GM19463 (cell line): ENCODE measurements at regions not wholly inside any gene's neighbourhood (a gene's known extent, or its start where the extent isn't known, plus 50 kb on each side); places are given as distances from the start of the nearest gene placed in this dataset.
"Not testable (repeated sequence)": the region's sequence is repeated elsewhere in the genome, so short reads cannot be mapped to it uniquely, and the experiment has no call there.

Experiments used
- ATAC-seq: cut with Tn5 transposase; IDR thresholded peaks from one replicate; pipeline ENCODE4 v1.9.1; 2021; ENCODE audit warnings: mild to moderate bottlenecking, moderate library complexity; ENCODE audit not compliant: unreplicated experiment

DNA sequence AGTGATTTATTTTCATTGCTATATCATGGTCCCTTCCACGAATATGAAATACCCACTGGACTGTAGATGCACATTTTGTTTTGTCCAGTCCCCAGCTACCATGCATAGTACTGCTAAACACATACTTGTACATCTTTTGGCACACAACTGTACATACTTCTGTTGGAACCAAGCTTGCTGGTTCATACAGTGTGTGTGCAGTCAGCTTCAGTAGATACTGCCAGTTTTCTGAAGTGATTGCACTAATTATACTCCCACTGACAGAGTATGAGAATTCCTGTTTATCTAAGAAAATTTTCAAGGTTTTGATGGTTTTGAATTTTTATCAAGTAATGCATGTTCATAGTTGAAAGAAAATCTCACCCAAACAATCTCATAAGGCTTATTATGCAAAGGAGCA lies 100.7 kb upstream of the LMCD1 start:
- ATAC-seq = no peak

DNA sequence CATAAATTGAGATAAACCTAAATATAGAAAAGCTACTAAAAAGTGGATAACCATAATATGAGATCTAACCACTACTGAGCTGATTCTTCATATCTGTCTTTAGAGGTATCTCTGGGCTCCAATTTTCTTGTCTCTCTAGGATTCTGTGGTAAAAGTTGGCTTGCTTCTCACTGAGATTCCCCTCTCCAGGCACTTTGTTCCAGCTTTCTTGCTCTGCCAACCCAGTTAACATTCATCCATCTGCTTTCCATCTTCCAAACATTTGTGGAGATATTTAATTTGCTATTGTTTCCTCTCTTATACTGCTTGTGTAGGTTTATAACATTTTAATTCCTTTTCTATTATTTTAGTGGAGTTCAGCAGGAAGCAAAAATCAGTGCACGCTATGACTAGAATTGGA lies 97.6 kb upstream of the LMCD1 start:
- no peak for ATAC-seq

DNA sequence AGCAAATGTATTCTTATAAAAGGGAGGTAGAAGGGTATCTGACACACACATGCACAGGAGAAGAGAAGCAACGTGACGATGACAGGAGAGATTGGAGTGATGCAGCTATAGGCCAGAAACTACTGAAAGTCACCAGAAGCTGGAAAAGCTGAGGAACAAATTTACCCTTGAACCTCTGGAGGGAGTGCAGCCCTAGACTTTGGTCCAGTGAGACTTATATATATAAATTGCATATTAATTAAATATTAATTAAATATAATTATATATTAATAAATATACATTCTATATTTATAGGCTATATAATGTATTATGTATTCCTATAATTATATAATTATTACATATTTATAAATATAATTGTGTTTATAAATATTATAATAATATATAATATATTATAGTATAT lies 96.5 kb upstream of the LMCD1 start:
- no peak for ATAC-seq

- ATAC-seq = no peak
Observed at GRCh38 chr3:8406479-8406878, 95.1 kb upstream of the LMCD1 start.

DNA sequence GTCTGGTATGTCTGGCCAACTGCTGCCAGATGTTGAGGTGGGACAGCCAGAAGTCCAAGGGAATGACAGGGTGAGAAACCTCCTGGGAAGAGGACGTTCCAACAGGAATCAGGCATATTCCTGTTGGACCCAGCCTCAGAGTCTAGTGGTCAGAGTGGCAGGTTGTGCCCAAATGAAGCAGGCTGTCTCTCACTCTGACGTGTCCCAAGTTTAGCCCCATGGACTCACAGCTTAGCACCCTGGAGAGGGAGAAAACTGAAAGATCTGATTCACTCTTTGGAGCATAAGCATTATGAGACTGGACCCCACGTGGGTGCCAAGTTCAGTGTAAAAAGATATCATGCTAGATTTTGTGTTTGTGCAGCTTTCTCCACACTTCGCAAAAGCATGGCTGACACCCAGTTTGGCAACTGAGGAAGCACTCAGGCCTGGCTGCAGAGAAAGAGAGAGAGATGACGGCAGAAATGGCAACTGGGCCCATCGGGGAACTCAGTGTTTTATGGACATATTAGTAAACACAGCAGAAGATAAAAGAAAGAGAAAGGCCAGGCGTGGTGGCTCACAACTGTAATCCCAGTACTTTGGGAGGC lies 88.2 kb upstream of the LMCD1 start:
- no peak for ATAC-seq

DNA sequence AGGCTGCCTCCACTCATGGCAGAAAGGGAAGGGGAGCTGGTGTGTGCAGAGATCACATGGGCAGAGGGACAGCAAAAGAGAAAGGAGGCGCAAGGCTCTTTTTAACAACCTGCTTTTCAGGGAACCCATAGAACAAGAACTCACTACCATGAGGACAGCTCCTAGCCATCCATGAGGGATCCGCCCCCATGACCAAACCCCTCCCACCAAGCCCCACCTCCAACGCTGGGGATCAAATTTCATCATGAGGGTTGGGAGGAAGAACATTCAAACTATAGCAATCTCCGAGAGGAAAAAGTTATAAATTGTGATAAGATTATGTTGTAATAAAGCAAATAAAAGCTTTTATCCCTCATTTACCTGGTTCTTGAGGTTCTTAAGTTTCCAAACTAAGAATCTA lies 84.7 kb upstream of the LMCD1 start:
- no peak for ATAC-seq

DNA sequence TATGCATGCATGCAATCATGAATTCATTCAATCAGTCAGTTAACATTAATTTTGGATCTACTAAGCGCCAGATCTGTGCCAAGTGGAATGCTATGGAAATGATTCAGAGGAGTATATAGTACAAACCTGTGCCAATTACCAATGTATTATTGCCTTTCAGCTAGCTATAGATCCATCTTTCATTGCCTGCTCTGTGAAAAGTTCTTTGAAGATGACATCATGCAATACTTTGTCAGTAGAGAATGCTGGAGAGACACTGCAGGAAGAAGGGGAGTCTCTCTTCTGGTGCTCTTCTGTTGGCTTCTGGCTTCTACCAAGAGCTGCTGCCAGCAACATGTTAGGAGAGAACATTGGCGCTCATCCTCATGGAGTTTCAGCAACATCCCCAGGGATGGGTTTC lies 81.0 kb upstream of the LMCD1 start:
- ATAC-seq = no peak

- ATAC-seq = no peak
Observed at GRCh38 chr3:8421267-8421666, 80.4 kb upstream of the LMCD1 start.

DNA sequence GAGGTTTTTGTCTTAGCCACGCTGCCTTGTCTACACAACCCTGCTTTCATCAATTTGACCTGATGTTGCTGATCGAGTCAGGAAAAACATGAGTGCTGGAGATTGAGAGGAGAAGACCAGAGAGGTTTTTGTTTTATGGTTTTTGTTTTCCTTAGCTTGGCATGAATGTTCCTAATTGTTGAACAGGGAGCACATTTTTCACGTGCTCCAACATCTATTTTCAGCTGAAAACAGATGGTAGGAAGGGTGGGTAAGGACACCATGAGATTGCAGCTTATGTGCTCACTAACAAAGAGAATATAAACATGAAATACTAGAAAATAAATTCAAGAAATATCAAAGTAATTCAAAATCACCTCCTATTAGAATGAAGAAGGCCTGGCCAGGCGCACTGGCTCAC lies 79.9 kb upstream of the LMCD1 start:
- ATAC-seq = no peak

GRCh38 chr3:8423307-8423706 lies 78.3 kb upstream of the LMCD1 start:
- no peak for ATAC-seq

GRCh38 chr3:8424281-8424680 lies 77.3 kb upstream of the LMCD1 start:
- ATAC-seq = no peak

DNA sequence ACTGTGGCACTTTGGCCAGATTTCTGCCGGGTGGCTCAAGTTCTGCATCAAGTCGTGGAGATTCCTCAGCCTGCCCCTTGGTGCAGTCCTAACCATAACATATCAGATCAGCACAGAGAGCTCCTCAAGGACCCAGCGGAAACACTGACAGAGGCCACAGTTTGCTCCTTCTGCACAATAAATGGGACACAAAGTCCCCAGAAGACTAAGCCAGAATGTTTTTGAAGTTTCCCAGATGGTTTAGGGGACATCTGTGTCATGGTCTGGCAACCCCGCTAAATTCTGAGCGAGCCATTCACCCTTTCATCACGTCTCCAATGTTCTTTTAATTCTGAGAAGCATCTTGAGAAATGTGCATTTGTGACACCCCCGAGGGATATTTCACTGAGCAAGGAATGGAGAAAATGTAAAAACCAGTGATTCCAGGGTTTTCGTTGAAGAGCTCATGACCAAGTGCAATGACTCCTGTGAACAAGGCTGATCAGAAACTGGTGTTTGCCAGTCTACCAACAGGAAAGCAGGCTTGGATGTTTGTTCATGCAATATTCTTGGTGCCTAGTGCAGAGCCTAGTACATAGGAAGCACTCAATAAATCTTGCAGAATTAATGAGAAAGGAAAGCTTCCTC lies 64.8 kb upstream of the LMCD1 start:
- no peak for ATAC-seq

DNA sequence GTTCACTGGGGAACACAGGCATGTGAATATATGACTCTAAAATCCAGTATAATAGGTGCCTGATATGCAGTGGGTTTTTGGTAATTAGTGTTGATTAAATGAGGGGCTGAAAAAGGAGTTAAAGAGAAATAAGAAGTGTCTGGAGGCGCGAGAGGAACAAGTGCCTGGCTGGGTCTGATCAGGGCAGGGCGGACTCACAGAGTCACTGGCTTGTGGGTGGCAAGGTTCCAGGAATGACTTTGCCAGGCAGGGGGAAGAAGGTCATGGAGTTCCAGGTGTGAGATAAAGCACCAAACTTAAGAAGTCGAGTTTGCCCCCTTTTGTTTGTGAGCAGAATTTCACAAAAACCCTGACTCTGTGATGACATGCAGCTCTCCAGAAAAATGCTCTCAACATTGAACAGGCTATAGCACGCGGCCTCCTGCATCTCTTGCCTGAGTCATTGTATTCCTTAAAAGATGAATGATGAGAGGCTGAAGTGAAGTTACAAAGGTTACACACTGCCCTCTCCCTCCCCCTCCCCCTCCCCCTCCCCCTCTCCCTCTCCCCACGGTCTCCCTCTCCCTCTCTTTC lies 63.0 kb upstream of the LMCD1 start:
- no peak for ATAC-seq

DNA sequence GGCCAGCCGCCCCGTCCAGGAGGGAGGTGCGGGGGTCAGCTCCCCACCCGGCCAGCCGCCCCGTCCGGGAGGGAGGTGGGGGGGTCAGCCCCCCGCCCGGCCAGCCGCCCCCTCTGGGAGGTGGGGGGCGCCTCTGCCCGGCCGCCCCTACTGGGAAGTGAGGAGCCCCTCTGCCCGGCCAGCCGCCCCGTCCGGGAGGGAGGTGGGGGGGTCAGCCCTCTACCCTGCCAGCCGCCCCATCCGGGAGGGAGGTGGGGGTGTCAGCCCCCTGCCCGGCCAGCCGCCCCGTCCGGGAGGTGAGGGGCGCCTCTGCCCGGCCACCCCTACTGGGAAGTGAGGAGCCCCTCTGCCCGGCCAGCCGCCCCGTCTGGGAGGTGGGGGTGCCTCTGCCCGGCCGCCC lies 61.5 kb upstream of the LMCD1 start:
- not testable (repeated sequence) for ATAC-seq

DNA sequence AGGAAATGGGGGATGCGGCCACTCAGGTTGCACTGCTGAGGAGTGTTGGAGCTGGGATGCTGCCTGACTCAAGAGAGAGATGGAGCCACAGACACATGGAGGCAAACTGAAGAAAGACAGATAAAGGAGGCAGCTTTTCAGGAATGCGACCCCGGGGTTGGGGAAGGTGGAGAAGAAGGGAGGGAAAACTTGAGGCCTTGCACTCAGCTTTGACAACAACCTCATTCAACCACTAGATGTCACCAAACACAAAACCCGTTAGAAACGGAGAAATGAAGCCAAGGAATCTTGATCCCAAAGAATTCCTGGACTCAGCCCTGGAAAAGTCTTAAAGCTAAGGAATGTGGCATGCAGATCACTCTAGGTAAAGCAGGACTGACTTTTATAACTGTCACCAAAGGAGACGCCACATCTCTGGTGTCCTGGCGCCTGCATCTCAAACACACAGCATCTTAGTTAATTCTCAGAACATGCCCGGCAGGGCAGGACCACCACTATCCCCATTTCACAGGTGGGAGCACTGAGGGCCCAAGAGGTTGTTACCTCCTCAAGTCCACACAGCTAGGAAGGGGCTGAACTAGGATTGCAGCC lies 59.6 kb upstream of the LMCD1 start:
- no peak for ATAC-seq

DNA sequence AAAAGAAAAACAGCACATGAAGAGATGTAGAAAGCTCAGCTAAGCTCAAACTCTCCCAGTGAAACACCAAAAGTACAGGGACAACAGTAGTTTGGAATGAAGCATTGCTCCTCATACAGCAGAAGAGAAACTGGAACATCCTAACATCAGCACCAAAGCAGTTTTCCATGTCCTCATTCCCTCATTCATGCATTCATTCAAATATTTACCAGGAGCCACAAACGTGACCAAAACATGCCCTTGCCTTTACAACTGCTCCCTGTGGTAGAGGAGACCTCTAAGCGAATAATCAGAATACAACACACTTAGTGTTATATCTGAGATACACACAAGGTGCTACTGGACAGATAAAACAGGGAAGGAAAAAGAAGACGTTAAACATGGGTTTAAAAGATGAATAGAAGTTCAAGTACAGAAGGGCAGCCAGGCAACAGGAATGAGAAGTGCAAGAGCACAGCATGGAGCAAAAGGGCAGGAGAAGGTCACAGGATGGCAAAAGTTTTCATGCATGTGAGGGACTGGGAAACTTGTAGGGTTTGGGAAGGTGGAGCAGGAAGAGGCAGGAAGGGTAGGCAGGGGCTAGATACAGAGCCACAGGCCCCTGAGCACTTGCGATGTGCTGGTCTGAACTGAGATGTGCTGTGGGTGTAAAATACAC lies 58.5 kb upstream of the LMCD1 start:
- ATAC-seq = no peak

GRCh38 chr3:8443829-8444791 lies 57.5 kb upstream of the LMCD1 start:
- peak; percentile 88 for ATAC-seq

GRCh38 chr3:8444883-8445282 lies 56.7 kb upstream of the LMCD1 start:
- ATAC-seq = no peak

DNA sequence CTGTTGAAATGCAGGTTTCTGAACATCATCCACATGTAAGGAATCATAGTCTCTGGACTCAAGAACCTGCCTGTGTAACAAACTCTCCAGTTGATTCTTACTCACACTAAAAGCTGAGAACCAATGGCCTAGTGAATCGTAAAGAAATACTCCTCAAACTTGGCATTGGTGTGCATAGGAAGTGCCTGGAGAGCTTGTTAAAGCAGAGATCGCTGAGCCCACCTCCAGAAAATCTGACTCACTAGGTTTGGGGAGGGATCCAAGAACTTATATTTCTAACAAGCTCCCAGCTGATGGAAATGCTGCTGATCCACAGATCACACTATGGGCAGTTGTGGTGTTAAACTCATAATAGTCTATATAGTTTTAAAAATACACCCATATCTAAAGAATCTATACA lies 55.8 kb upstream of the LMCD1 start:
- ATAC-seq = no peak

DNA sequence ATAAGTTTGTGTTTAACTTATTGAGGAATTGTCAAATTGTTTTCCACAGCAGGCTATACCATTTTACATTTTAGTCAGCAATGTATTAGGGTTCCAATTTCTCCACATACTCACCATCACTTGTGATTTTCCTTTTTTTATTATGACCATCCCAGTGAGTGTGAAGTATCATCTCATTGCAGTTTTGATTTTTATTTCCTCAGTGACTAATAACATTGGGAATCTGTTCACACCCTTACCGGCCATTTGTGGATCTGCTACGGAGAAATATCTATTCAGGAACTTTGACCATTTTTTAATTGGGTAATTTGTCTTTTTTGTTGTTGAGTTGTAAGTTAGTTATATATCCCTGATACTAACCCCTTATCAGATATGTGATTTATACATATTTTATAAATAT lies 54.8 kb upstream of the LMCD1 start:
- ATAC-seq = no peak

DNA sequence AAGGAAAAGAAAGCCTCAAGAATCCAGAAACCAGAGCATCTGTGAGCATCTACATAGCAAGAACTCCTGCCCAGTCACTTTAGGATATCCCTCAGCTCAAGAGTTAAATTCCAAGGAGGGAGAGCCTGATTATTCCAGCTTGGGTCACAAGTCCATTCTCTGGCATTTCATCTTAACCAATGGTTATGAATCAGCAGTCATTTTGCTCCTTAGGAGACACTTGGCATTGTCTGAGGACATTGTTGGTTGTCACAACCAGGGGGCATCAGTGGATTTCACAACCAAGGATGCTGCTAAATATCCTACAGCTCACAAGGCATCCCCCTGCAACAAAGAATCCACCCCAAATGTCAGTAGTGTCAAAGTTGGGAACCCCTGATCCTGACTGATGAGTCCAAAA lies 51.0 kb upstream of the LMCD1 start:
- ATAC-seq = no peak
